ENCODE measurements at regions not wholly inside any gene's neighbourhood (a gene's known extent, or its start where the extent isn't known, plus 50 kb on each side); places are given as distances from the start of the nearest gene placed in this dataset.

- no peaks in the 10 kb centered on the region for H3K4me1 ChIP-seq (ENCODE audit: control insufficient read depth in 1 of 2, insufficient read depth in 2 of 2, low read length in 2 of 2)
- H3K4me3 ChIP-seq (ENCODE audit: low read depth in 1 of 2, low read length in 2 of 2) = no peak overlapping the region
- no peak overlapping the region for H3K9ac ChIP-seq (ENCODE audit: low read depth in 1 of 2, low read length in 2 of 2)
- H3K27ac ChIP-seq (ENCODE audit: low read depth, low read length) = no peak overlapping the region
- no peaks in the 10 kb centered on the region for H3K36me3 ChIP-seq (ENCODE audit: control insufficient read depth in 1 of 2, insufficient read depth in 2 of 2, low read length in 2 of 2)
- peaks cover under 1 to 3% of the 10 kb centered on the region in 2 donors for H3K9me3 ChIP-seq (ENCODE audit: control insufficient read depth in 1 of 2, low read length in 2 of 2)
- H3K27me3 ChIP-seq (ENCODE audit: control insufficient read depth in 1 of 2, insufficient read depth in 2 of 2, low read length in 2 of 2) = no peaks in the 10 kb centered on the region
These were observed 107.4 kb downstream of the NXNL2 start for GRCh38 chr9:88642336-88642735.

GRCh38 chr9:88643931-88644330 lies 109.0 kb downstream of the NXNL2 start:
- Histone ChIP-seq H3K27me3 (ENCODE audit: control insufficient read depth in 1 of 2, insufficient read depth in 2 of 2, low read length in 2 of 2) (no peaks in the 10 kb centered on the region), H3K27ac (ENCODE audit: low read depth, low read length) (no peak overlapping the region), H3K4me1 (ENCODE audit: control insufficient read depth in 1 of 2, insufficient read depth in 2 of 2, low read length in 2 of 2) (no peaks in the 10 kb centered on the region)

GRCh38 chr9:88645172-88645878 lies 110.3 kb downstream of the NXNL2 start:
- Histone ChIP-seq H3K4me1 (ENCODE audit: control insufficient read depth in 1 of 2, insufficient read depth in 2 of 2, low read length in 2 of 2) (no peaks in the 10 kb centered on the region), H3K4me3 (ENCODE audit: low read depth in 1 of 2, low read length in 2 of 2) (no peak overlapping the region), H3K27ac (ENCODE audit: low read depth, low read length) (no peak overlapping the region), H3K9me3 (ENCODE audit: control insufficient read depth in 1 of 2, low read length in 2 of 2) (no peaks in the 10 kb centered on the region), H3K9ac (ENCODE audit: low read depth in 1 of 2, low read length in 2 of 2) (no peak overlapping the region), H3K36me3 (ENCODE audit: control insufficient read depth in 1 of 2, insufficient read depth in 2 of 2, low read length in 2 of 2) (no peaks in the 10 kb centered on the region), H3K27me3 (ENCODE audit: control insufficient read depth in 1 of 2, insufficient read depth in 2 of 2, low read length in 2 of 2) (no peaks in the 10 kb centered on the region)

More at GRCh38 chr9:88643931-88644330, 109.0 kb downstream of the NXNL2 start:
- Histone ChIP-seq H3K36me3 (ENCODE audit: control insufficient read depth in 1 of 2, insufficient read depth in 2 of 2, low read length in 2 of 2) (no peaks in the 10 kb centered on the region), H3K9me3 (ENCODE audit: control insufficient read depth in 1 of 2, low read length in 2 of 2) (no peaks in the 10 kb centered on the region), H3K4me3 (ENCODE audit: low read depth in 1 of 2, low read length in 2 of 2) (no peak overlapping the region), H3K9ac (ENCODE audit: low read depth in 1 of 2, low read length in 2 of 2) (no peak overlapping the region)

GRCh38 chr9:88645879-88646199 lies 110.9 kb downstream of the NXNL2 start:
- no peaks in the 10 kb centered on the region for H3K27me3 ChIP-seq (ENCODE audit: control insufficient read depth in 1 of 2, insufficient read depth in 2 of 2, low read length in 2 of 2)
- H3K27ac ChIP-seq (ENCODE audit: low read depth, low read length) = no peak overlapping the region
- H3K9me3 ChIP-seq (ENCODE audit: control insufficient read depth in 1 of 2, low read length in 2 of 2) = no peaks in the 10 kb centered on the region
- no peaks in the 10 kb centered on the region for H3K36me3 ChIP-seq (ENCODE audit: control insufficient read depth in 1 of 2, insufficient read depth in 2 of 2, low read length in 2 of 2)
- no peak overlapping the region for H3K9ac ChIP-seq (ENCODE audit: low read depth in 1 of 2, low read length in 2 of 2)
- no peaks in the 10 kb centered on the region for H3K4me1 ChIP-seq (ENCODE audit: control insufficient read depth in 1 of 2, insufficient read depth in 2 of 2, low read length in 2 of 2)
- no peak overlapping the region for H3K4me3 ChIP-seq (ENCODE audit: low read depth in 1 of 2, low read length in 2 of 2)

- H3K36me3 ChIP-seq (ENCODE audit: control insufficient read depth in 1 of 2, insufficient read depth in 2 of 2, low read length in 2 of 2) = no peaks in the 10 kb centered on the region
- no peaks in the 10 kb centered on the region for H3K4me1 ChIP-seq (ENCODE audit: control insufficient read depth in 1 of 2, insufficient read depth in 2 of 2, low read length in 2 of 2)
- no peaks in the 10 kb centered on the region for H3K27me3 ChIP-seq (ENCODE audit: control insufficient read depth in 1 of 2, insufficient read depth in 2 of 2, low read length in 2 of 2)
- no peak overlapping the region for H3K4me3 ChIP-seq (ENCODE audit: low read depth in 1 of 2, low read length in 2 of 2)
- H3K9ac ChIP-seq (ENCODE audit: low read depth in 1 of 2, low read length in 2 of 2) = no peak overlapping the region
- no peaks in the 10 kb centered on the region for H3K9me3 ChIP-seq (ENCODE audit: control insufficient read depth in 1 of 2, low read length in 2 of 2)
- H3K27ac ChIP-seq (ENCODE audit: low read depth, low read length) = no peak overlapping the region
These were observed 111.7 kb downstream of the NXNL2 start for GRCh38 chr9:88646539-88647300.

- H3K9ac ChIP-seq (ENCODE audit: low read depth in 1 of 2, low read length in 2 of 2) = no peak overlapping the region
These were observed 117.0 kb downstream of the NXNL2 start for GRCh38 chr9:88651682-88652633.

GRCh38 chr9:88652876-88653275 lies 117.9 kb downstream of the NXNL2 start:
- no peaks in the 10 kb centered on the region for H3K4me1 ChIP-seq (ENCODE audit: control insufficient read depth in 1 of 2, insufficient read depth in 2 of 2, low read length in 2 of 2)
- no peak overlapping the region for H3K9ac ChIP-seq (ENCODE audit: low read depth in 1 of 2, low read length in 2 of 2)
- H3K9me3 ChIP-seq (ENCODE audit: control insufficient read depth in 1 of 2, low read length in 2 of 2) = no peaks in the 10 kb centered on the region
- H3K27ac ChIP-seq (ENCODE audit: low read depth, low read length) = no peak overlapping the region
- H3K27me3 ChIP-seq (ENCODE audit: control insufficient read depth in 1 of 2, insufficient read depth in 2 of 2, low read length in 2 of 2) = no peaks in the 10 kb centered on the region
- H3K36me3 ChIP-seq (ENCODE audit: control insufficient read depth in 1 of 2, insufficient read depth in 2 of 2, low read length in 2 of 2) = no peaks in the 10 kb centered on the region
- no peak overlapping the region for H3K4me3 ChIP-seq (ENCODE audit: low read depth in 1 of 2, low read length in 2 of 2)

More at GRCh38 chr9:88651682-88652633, 117.0 kb downstream of the NXNL2 start:
- Histone ChIP-seq H3K4me3 (ENCODE audit: low read depth in 1 of 2, low read length in 2 of 2) (no peak overlapping the region), H3K36me3 (ENCODE audit: control insufficient read depth in 1 of 2, insufficient read depth in 2 of 2, low read length in 2 of 2) (no peaks in the 10 kb centered on the region), H3K9me3 (ENCODE audit: control insufficient read depth in 1 of 2, low read length in 2 of 2) (no peaks in the 10 kb centered on the region), H3K27ac (ENCODE audit: low read depth, low read length) (peak overlapping the region; percentile 13), H3K4me1 (ENCODE audit: control insufficient read depth in 1 of 2, insufficient read depth in 2 of 2, low read length in 2 of 2) (no peaks in the 10 kb centered on the region), H3K27me3 (ENCODE audit: control insufficient read depth in 1 of 2, insufficient read depth in 2 of 2, low read length in 2 of 2) (no peaks in the 10 kb centered on the region)

- Histone ChIP-seq H3K9ac (ENCODE audit: low read depth in 1 of 2, low read length in 2 of 2) (no peak overlapping the region), H3K4me1 (ENCODE audit: control insufficient read depth in 1 of 2, insufficient read depth in 2 of 2, low read length in 2 of 2) (no peaks in the 10 kb centered on the region), H3K9me3 (ENCODE audit: control insufficient read depth in 1 of 2, low read length in 2 of 2) (no peaks in the 10 kb centered on the region), H3K27me3 (ENCODE audit: control insufficient read depth in 1 of 2, insufficient read depth in 2 of 2, low read length in 2 of 2) (no peaks in the 10 kb centered on the region), H3K27ac (ENCODE audit: low read depth, low read length) (no peak overlapping the region), H3K36me3 (ENCODE audit: control insufficient read depth in 1 of 2, insufficient read depth in 2 of 2, low read length in 2 of 2) (no peaks in the 10 kb centered on the region), H3K4me3 (ENCODE audit: low read depth in 1 of 2, low read length in 2 of 2) (no peak overlapping the region)
These were observed 118.4 kb downstream of the NXNL2 start for GRCh38 chr9:88653406-88653805.

- Histone ChIP-seq H3K4me3 (ENCODE audit: low read depth in 1 of 2, low read length in 2 of 2) (no peak overlapping the region), H3K4me1 (ENCODE audit: control insufficient read depth in 1 of 2, insufficient read depth in 2 of 2, low read length in 2 of 2) (no peaks in the 10 kb centered on the region), H3K36me3 (ENCODE audit: control insufficient read depth in 1 of 2, insufficient read depth in 2 of 2, low read length in 2 of 2) (no peaks in the 10 kb centered on the region), H3K9me3 (ENCODE audit: control insufficient read depth in 1 of 2, low read length in 2 of 2) (no peaks in the 10 kb centered on the region), H3K27me3 (ENCODE audit: control insufficient read depth in 1 of 2, insufficient read depth in 2 of 2, low read length in 2 of 2) (no peaks in the 10 kb centered on the region), H3K27ac (ENCODE audit: low read depth, low read length) (no peak overlapping the region), H3K9ac (ENCODE audit: low read depth in 1 of 2, low read length in 2 of 2) (no peak overlapping the region)
These were observed 118.9 kb downstream of the NXNL2 start for GRCh38 chr9:88653911-88654310.

GRCh38 chr9:88657893-88658292 lies 122.9 kb downstream of the NXNL2 start:
- Histone ChIP-seq H3K27ac (ENCODE audit: low read depth, low read length) (no peak overlapping the region), H3K9me3 (ENCODE audit: control insufficient read depth in 1 of 2, low read length in 2 of 2) (no peaks in the 10 kb centered on the region), H3K36me3 (ENCODE audit: control insufficient read depth in 1 of 2, insufficient read depth in 2 of 2, low read length in 2 of 2) (no peaks in the 10 kb centered on the region), H3K4me3 (ENCODE audit: low read depth in 1 of 2, low read length in 2 of 2) (no peak overlapping the region), H3K27me3 (ENCODE audit: control insufficient read depth in 1 of 2, insufficient read depth in 2 of 2, low read length in 2 of 2) (peaks cover 0 to 3% of the 10 kb centered on the region in 2 donors), H3K9ac (ENCODE audit: low read depth in 1 of 2, low read length in 2 of 2) (no peak overlapping the region), H3K4me1 (ENCODE audit: control insufficient read depth in 1 of 2, insufficient read depth in 2 of 2, low read length in 2 of 2) (no peaks in the 10 kb centered on the region)
